Kidney epithelial cell (primary cell): ENCODE measurements at regions not wholly inside any gene's neighbourhood (a gene's known extent, or its start where the extent isn't known, plus 50 kb on each side); places are given as distances from the start of the nearest gene placed in this dataset.

Experiments
- DNase-seq: peaks from one replicate; pipeline ENCODE4 v3.0.0-alpha.2; 2010; ENCODE audit warnings: low read depth
- H3K27me3 ChIP-seq: 2 replicates; pipeline ENCODE4 v1.6.0; 2011; ENCODE audit warnings: low read length; ENCODE audit not compliant: control insufficient read depth, insufficient read depth
- H3K36me3 ChIP-seq: 2 replicates; pipeline ENCODE4 v1.5.1; 2011; ENCODE audit warnings: low read length; ENCODE audit not compliant: control insufficient read depth, insufficient read depth
- H3K4me3 ChIP-seq: 2 replicates; pipeline ENCODE4 v1.5.1; 2011; ENCODE audit warnings: low read depth, mild to moderate bottlenecking, control low read depth, low read length
- CTCF ChIP-seq: IDR thresholded peaks from 2 replicates; pipeline ENCODE4 v1.5.1; 2011; ENCODE audit warnings: mild to moderate bottlenecking, moderate library complexity, low read length, control low read depth, inconsistent platforms; ENCODE audit not compliant: insufficient read depth, poor library complexity, severe bottlenecking

- no peak for DNase-seq
- no peak overlapping the region for H3K4me3 ChIP-seq
- no peak for TF ChIP-seq CTCF
- H3K36me3 ChIP-seq: no peaks in the 10 kb centered on the region
- no peaks in the 10 kb centered on the region for H3K27me3 ChIP-seq
Observed at GRCh38 chr1:194293851-194294405, 1107.5 kb upstream of the B3GALT2 start.

- H3K27me3 ChIP-seq: no peaks in the 10 kb centered on the region
- H3K36me3 ChIP-seq: no peaks in the 10 kb centered on the region
- TF ChIP-seq CTCF: no peak
- no peak overlapping the region for H3K4me3 ChIP-seq
- no peak for DNase-seq
Observed at GRCh38 chr1:194292966-194293365, 1106.6 kb upstream of the B3GALT2 start.

GRCh38 chr1:194289569-194290266 is 1103.3 kb upstream of the B3GALT2 start:
- Histone ChIP-seq H3K36me3 (no peaks in the 10 kb centered on the region), H3K4me3 (no peak overlapping the region), H3K27me3 (no peaks in the 10 kb centered on the region)
- TF ChIP-seq CTCF: no peak
- DNase-seq: no peak

GRCh38 chr1:194288238-194288637 is 1101.8 kb upstream of the B3GALT2 start:
- Histone ChIP-seq H3K36me3 (no peaks in the 10 kb centered on the region), H3K4me3 (no peak overlapping the region), H3K27me3 (no peaks in the 10 kb centered on the region)
- no peak for DNase-seq
- no peak for TF ChIP-seq CTCF

GRCh38 chr1:194281376-194281775 is 1095.0 kb upstream of the B3GALT2 start:
- TF ChIP-seq CTCF: no peak
- Histone ChIP-seq H3K27me3 (no peaks in the 10 kb centered on the region), H3K36me3 (no peaks in the 10 kb centered on the region), H3K4me3 (no peak overlapping the region)
- DNase-seq: no peak

- no peak for DNase-seq
- Histone ChIP-seq H3K4me3 (no peak overlapping the region), H3K27me3 (no peaks in the 10 kb centered on the region), H3K36me3 (no peaks in the 10 kb centered on the region)
- no peak for TF ChIP-seq CTCF
Observed at GRCh38 chr1:194280463-194280862, 1094.0 kb upstream of the B3GALT2 start.
